ENCODE measurements at regions not wholly inside any gene's neighbourhood (a gene's known extent, or its start where the extent isn't known, plus 50 kb on each side); places are given as distances from the start of the nearest gene placed in this dataset.

DNA sequence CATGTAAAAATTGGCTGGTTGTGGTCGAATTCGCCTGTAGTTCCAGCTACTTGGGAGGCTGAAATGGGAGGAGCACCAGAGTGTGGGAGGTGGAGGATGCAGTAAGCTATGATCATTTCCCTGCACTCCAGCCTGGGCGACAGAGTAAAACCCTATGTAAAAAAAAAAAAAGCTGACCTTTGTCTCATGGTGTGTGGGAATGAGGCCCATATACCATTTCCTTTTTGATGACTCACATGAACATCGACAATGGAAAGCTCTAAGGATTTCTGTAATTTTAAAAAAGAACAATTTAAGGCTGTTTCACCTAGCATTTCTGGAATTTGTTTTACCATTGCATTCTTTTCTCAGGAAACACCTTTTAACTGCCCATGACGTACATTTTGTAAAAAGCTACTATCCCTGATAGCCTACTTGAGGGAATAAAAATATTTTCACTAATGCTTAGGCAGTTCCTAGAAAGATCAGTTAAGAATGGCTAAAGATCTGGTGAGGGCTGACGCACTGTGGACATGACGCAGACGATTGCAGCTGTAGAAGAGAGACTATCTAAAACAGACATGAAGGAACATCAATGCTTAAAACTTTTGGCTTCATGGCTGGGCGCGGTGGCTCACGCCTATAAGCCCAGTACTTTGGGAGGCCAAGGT is 400.6 kb upstream of the IGFBP3 start:
- Histone ChIP-seq H3K27ac (no peak overlapping the region), H3K4me3 (no peak overlapping the region), H3K36me3 (replicated peaks in 1 of 2) (no peaks in the 10 kb centered on the region), H3K9me3 (replicated peaks in 1 of 3) (no peaks in the 10 kb centered on the region), H3K4me1 (replicated peaks in 1 of 2) (no peaks in the 10 kb centered on the region), H3K27me3 (no peaks in the 10 kb centered on the region)
- intact Hi-C loops (cut with DNase I) = no loop called here
- no peak for DNase-seq
- 78 to 82% (median 81%) methylated on average over 11 of the region's 11 CpGs for WGBS, 4 donors
- TF ChIP-seq, protein P1, sequence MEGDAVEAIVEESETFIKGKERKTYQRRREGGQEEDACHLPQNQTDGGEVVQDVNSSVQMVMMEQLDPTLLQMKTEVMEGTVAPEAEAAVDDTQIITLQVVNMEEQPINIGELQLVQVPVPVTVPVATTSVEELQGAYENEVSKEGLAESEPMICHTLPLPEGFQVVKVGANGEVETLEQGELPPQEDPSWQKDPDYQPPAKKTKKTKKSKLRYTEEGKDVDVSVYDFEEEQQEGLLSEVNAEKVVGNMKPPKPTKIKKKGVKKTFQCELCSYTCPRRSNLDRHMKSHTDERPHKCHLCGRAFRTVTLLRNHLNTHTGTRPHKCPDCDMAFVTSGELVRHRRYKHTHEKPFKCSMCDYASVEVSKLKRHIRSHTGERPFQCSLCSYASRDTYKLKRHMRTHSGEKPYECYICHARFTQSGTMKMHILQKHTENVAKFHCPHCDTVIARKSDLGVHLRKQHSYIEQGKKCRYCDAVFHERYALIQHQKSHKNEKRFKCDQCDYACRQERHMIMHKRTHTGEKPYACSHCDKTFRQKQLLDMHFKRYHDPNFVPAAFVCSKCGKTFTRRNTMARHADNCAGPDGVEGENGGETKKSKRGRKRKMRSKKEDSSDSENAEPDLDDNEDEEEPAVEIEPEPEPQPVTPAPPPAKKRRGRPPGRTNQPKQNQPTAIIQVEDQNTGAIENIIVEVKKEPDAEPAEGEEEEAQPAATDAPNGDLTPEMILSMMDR (IDR thresholded peaks at IDR 0.05) = no peak
- no peak for TF ChIP-seq POLR2A (IDR thresholded peaks at IDR 0.05)

DNA sequence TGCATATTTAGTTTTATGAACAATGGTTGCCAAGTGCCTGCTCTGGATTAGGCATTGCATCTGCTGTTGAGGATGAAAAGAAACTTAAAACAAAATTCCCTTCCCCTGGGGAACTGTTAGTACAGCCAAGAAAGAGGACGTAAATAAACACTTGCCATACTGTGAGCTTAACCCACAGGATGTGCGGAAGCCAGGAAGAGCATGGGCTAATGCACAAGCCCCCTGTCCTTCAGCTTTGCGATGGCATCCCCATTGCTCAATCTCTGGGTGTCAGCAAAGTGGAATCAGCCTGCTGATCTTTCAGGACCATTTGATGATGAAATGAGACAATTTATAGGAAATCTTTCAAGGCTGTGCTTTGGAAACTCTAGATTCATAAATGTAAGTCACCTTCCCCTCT is 399.9 kb upstream of the IGFBP3 start:
- 66 to 76% (median 73%) methylated on average over 3 of the region's 3 CpGs for WGBS, 4 donors
- TF ChIP-seq POLR2A (IDR thresholded peaks at IDR 0.05) = no peak
- TF ChIP-seq, protein P1 (IDR thresholded peaks at IDR 0.05) = no peak
- intact Hi-C loops (cut with DNase I) = no loop called here

DNA sequence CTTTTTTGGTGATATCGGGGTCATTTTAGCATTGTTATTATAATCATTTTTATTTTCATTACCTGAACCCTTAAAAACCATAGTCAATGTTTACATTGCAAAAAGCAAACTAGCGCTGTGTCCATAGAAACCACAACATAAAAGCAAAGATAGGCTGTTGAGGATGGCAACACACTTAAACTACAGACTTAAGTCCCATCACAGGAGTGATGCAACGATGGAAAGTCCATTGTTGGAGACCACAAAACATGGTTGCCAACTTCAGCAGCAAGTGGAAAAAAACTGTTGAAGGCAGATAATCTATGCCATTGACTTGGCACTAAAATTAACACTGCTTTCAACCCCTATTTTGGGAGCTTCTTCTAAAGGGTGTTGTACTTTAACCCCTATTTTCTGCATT is 398.8 kb upstream of the IGFBP3 start:
- Histone ChIP-seq H3K36me3 (replicated peaks in 1 of 2) (no peaks in the 10 kb centered on the region), H3K27ac (no peak overlapping the region), H3K27me3 (no peaks in the 10 kb centered on the region), H3K9me3 (replicated peaks in 1 of 3) (no peaks in the 10 kb centered on the region), H3K4me1 (replicated peaks in 1 of 2) (no peaks in the 10 kb centered on the region), H3K4me3 (no peak overlapping the region)
- 83 to 89% (median 85%) methylated on average over 3 of the region's 3 CpGs for WGBS, 4 donors
- intact Hi-C loops (cut with DNase I) = no loop called here
- no peak for TF ChIP-seq POLR2A (IDR thresholded peaks at IDR 0.05)
- TF ChIP-seq, protein P1 (IDR thresholded peaks at IDR 0.05) = no peak
- no peak for DNase-seq

More for the DNA sequence above, 399.9 kb upstream of the IGFBP3 start:
- DNase-seq = no peak
- no peaks in the 10 kb centered on the region for H3K4me1 ChIP-seq (replicated peaks in 1 of 2)
- no peak overlapping the region for H3K4me3 ChIP-seq
- H3K9me3 ChIP-seq (replicated peaks in 1 of 3) = no peaks in the 10 kb centered on the region
- no peaks in the 10 kb centered on the region for H3K36me3 ChIP-seq (replicated peaks in 1 of 2)
- H3K27ac ChIP-seq = no peak overlapping the region
- H3K27me3 ChIP-seq = no peaks in the 10 kb centered on the region

DNA sequence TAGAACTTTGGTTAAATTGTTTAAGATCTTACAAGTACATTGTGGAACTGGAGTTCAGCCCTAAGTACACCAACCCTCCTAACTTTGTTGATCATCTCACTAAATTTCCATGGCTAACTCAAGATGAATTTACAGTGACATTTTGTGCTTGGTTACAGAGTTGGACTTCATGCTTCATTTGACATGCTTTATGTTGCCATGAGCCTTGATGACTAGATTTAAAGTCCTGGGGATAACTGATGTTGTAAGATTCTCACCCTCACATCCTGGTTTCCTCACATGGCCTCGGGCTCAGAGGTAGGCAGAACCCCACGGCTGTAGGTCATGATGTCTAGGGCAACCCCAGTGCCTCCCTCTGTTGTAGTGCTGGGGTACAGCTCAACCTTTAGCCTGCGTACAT is 397.2 kb upstream of the IGFBP3 start:
- Histone ChIP-seq H3K36me3 (replicated peaks in 1 of 2) (no peaks in the 10 kb centered on the region), H3K4me3 (no peak overlapping the region), H3K27ac (no peak overlapping the region), H3K4me1 (replicated peaks in 1 of 2) (no peaks in the 10 kb centered on the region), H3K27me3 (no peaks in the 10 kb centered on the region), H3K9me3 (replicated peaks in 1 of 3) (no peaks in the 10 kb centered on the region)
- WGBS, 4 donors = 65 to 75% (median 73%) methylated on average over 3 of the region's 3 CpGs
- TF ChIP-seq POLR2A (IDR thresholded peaks at IDR 0.05) = no peak
- TF ChIP-seq, protein P1 (IDR thresholded peaks at IDR 0.05) = no peak
- intact Hi-C loops (cut with DNase I) = no loop called here
- DNase-seq = no peak

All from adrenal gland (tissue), 9 donors.